ENCODE measurements at regions not wholly inside any gene's neighbourhood (a gene's known extent, or its start where the extent isn't known, plus 50 kb on each side); places are given as distances from the start of the nearest gene placed in this dataset.
"Not testable (repeated sequence)": the region's sequence is repeated elsewhere in the genome, so short reads cannot be mapped to it uniquely, and the experiment has no call there.

DNA sequence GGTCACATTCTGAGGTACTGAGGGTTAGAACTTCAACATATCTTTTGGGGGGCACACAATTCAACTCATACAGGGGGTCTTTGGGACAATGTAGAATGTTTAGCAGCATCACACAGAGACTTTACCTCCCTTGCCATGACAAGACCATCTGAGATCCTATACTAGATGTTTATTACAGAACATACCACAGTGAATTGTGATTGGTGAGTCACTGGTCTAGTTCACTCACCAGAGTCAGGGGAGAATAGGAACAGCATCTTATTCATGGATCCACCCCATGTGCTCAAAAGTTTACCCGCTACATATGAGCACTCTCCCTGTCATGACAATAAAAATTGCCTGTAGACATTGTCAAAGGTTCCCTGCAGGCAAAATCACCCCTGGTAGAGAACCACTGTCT lies 171.1 kb downstream of the HHIPL2 start:
- not testable (repeated sequence) for H3K4ac ChIP-seq (ENCODE audit: low read depth in 1 of 2, low read length in 2 of 2); H2BK15ac ChIP-seq (ENCODE audit: low read depth, poor library complexity, severe bottlenecking); H2BK12ac ChIP-seq (ENCODE audit: low read length in 2 of 2); H3K27ac ChIP-seq (ENCODE audit: low read length, poor library complexity, severe bottlenecking); H3K4me3 ChIP-seq (ENCODE audit: insufficient read depth in 1 of 2, low read depth in 1 of 2, low read length in 2 of 2); H4K91ac ChIP-seq (ENCODE audit: low read length); H3K14ac ChIP-seq (ENCODE audit: low read length in 2 of 2); H3K4me1 ChIP-seq (ENCODE audit: control insufficient read depth, insufficient read depth, low read depth, low read length); H4K8ac ChIP-seq (ENCODE audit: low read length); H2BK5ac ChIP-seq (ENCODE audit: low read depth, low read length, poor library complexity, severe bottlenecking); H3K9ac ChIP-seq (ENCODE audit: low read length); H3K36me3 ChIP-seq (ENCODE audit: control insufficient read depth in 1 of 2, insufficient read depth in 2 of 2, low read depth in 1 of 2, low read length in 2 of 2); H2AK5ac ChIP-seq (ENCODE audit: low read length, severe bottlenecking); H3K18ac ChIP-seq (ENCODE audit: low read depth in 1 of 2, low read length in 2 of 2); H3K27me3 ChIP-seq (ENCODE audit: control insufficient read depth in 1 of 2, insufficient read depth in 1 of 2, low read length in 2 of 2); H2BK120ac ChIP-seq (ENCODE audit: low read depth, low read length); H3K4me2 ChIP-seq (ENCODE audit: low read length, poor library complexity, severe bottlenecking); H3K9me3 ChIP-seq (ENCODE audit: control insufficient read depth, low read length); H3K79me1 ChIP-seq (replicated peaks; ENCODE audit: low read length, poor library complexity, severe bottlenecking); H2AFZ ChIP-seq (ENCODE audit: low read depth, low read length); H3K23ac ChIP-seq (ENCODE audit: low read length in 2 of 2); DNase-seq
- WGBS = 100% methylated on average over 1 of the region's 1 CpG

DNA sequence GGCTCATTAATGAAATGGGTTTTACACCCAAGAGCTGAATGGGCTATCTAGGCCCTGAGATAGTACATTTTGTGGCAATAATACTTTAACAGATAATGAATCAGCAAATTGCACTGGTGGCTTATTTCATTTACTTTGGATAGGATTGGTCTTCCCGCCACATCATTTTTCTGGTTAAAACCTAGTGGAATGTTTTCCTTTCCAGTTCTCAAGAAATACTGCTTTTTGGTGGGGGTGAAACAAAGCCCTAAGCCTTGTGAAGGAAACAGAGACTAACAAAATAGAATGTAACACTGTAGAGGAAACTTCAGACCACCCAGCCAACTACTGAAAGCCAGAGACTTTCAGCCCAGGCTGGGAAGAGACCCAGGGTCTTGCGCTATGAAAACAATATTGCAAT lies 172.2 kb downstream of the HHIPL2 start:
- Histone ChIP-seq H3K27ac (ENCODE audit: low read length, poor library complexity, severe bottlenecking) (no peak overlapping the region), H3K14ac (ENCODE audit: low read length in 2 of 2) (no peak overlapping the region), H3K4me1 (ENCODE audit: control insufficient read depth, insufficient read depth, low read depth, low read length) (peaks cover 4% of the 10 kb centered on the region), H3K23ac (ENCODE audit: low read length in 2 of 2) (no peak overlapping the region), H4K8ac (ENCODE audit: low read length) (no peak overlapping the region), H3K9ac (ENCODE audit: low read length) (no peak overlapping the region), H3K18ac (ENCODE audit: low read depth in 1 of 2, low read length in 2 of 2) (peak overlapping the region in 1 of 2 experiments; percentile 41), H2AFZ (ENCODE audit: low read depth, low read length) (no peak overlapping the region), H4K91ac (ENCODE audit: low read length) (no peak overlapping the region), H3K4me3 (ENCODE audit: insufficient read depth in 1 of 2, low read depth in 1 of 2, low read length in 2 of 2) (no peak overlapping the region), H2BK5ac (ENCODE audit: low read depth, low read length, poor library complexity, severe bottlenecking) (no peak overlapping the region), H2BK15ac (ENCODE audit: low read depth, poor library complexity, severe bottlenecking) (no peak overlapping the region), H3K4me2 (ENCODE audit: low read length, poor library complexity, severe bottlenecking) (no peak overlapping the region), H3K36me3 (ENCODE audit: control insufficient read depth in 1 of 2, insufficient read depth in 2 of 2, low read depth in 1 of 2, low read length in 2 of 2) (no peaks in the 10 kb centered on the region), H2AK5ac (ENCODE audit: low read length, severe bottlenecking) (no peak overlapping the region), H3K9me3 (ENCODE audit: control insufficient read depth, low read length) (no peaks in the 10 kb centered on the region), H3K4ac (ENCODE audit: low read depth in 1 of 2, low read length in 2 of 2) (peak overlapping the region in 1 of 2 experiments; percentile 30), H2BK120ac (ENCODE audit: low read depth, low read length) (no peak overlapping the region), H3K27me3 (ENCODE audit: control insufficient read depth in 1 of 2, insufficient read depth in 1 of 2, low read length in 2 of 2) (no peaks in the 10 kb centered on the region), H3K79me1 (replicated peaks; ENCODE audit: low read length, poor library complexity, severe bottlenecking) (no peaks in the 10 kb centered on the region), H2BK12ac (ENCODE audit: low read length in 2 of 2) (peak overlapping the region in 1 of 2 experiments; percentile 78)
- 92% methylated on average over 2 of the region's 2 CpGs for WGBS
- DNase-seq = no peak

DNA sequence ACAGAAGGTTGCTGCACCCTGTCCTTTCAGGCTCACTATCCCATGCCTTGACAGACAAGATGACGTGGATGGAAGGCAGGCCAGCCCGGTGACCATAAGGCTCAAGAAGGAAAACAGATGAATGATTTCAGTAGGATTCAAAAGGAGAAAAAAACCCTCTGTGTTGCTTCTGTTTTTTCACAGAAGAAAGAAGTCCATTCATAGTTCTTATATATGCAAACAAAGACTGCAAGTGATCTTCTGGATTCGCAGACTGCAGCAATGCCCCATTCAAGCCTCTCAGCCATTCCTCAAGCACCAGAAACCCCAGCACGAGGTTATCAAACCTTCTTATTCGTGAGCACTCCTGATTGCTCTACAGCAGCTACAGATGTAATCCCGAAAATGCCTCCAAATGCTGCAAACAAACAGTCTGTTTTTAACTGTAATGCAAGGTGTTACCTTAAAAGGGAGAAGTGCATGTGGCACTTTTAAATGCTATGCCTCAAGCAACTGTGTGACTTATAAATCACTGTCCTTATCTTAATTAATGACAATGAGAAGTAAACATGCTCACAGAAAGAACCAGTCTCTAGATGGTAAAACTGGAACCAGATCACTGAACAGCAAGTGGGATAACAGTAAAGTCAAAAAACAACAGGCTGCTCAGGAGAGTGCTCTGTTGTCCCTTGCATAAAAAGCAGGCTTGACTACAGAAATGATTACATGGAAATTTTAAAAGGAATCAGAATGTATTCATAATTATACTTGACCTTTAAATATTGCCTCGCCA lies 173.9 kb downstream of the HHIPL2 start:
- no peaks in the 10 kb centered on the region for H3K79me1 ChIP-seq (replicated peaks; ENCODE audit: low read length, poor library complexity, severe bottlenecking)
- H3K9me3 ChIP-seq (ENCODE audit: control insufficient read depth, low read length) = no peaks in the 10 kb centered on the region
- no peak overlapping the region for H2AK5ac ChIP-seq (ENCODE audit: low read length, severe bottlenecking)
- no peak overlapping the region for H3K4ac ChIP-seq (ENCODE audit: low read depth in 1 of 2, low read length in 2 of 2)
- peak; percentile 57 for DNase-seq
- no peak overlapping the region for H2BK5ac ChIP-seq (ENCODE audit: low read depth, low read length, poor library complexity, severe bottlenecking)
- H3K36me3 ChIP-seq (ENCODE audit: control insufficient read depth in 1 of 2, insufficient read depth in 2 of 2, low read depth in 1 of 2, low read length in 2 of 2) = no peaks in the 10 kb centered on the region
- no peaks in the 10 kb centered on the region for H3K27me3 ChIP-seq (ENCODE audit: control insufficient read depth in 1 of 2, insufficient read depth in 1 of 2, low read length in 2 of 2)
- no peak overlapping the region for H3K4me2 ChIP-seq (ENCODE audit: low read length, poor library complexity, severe bottlenecking)
- peak overlapping the region; percentile 3 to 78 for H2BK12ac ChIP-seq (ENCODE audit: low read length in 2 of 2)
- H3K9ac ChIP-seq (ENCODE audit: low read length) = no peak overlapping the region
- H2BK120ac ChIP-seq (ENCODE audit: low read depth, low read length) = no peak overlapping the region
- H4K91ac ChIP-seq (ENCODE audit: low read length) = peak overlapping the region; percentile 90
- H3K18ac ChIP-seq (ENCODE audit: low read depth in 1 of 2, low read length in 2 of 2) = peak overlapping the region; percentile 5 to 80
- H3K4me3 ChIP-seq (ENCODE audit: insufficient read depth in 1 of 2, low read depth in 1 of 2, low read length in 2 of 2) = no peak overlapping the region
- peak overlapping the region; percentile 33 for H2BK15ac ChIP-seq (ENCODE audit: low read depth, poor library complexity, severe bottlenecking)
- H3K23ac ChIP-seq (ENCODE audit: low read length in 2 of 2) = no peak overlapping the region
- no peak overlapping the region for H3K27ac ChIP-seq (ENCODE audit: low read length, poor library complexity, severe bottlenecking)
- no peak overlapping the region for H3K14ac ChIP-seq (ENCODE audit: low read length in 2 of 2)
- H4K8ac ChIP-seq (ENCODE audit: low read length) = peak overlapping the region; percentile 92
- no peak overlapping the region for H2AFZ ChIP-seq (ENCODE audit: low read depth, low read length)
- 40% methylated on average over 6 of the region's 7 CpGs for WGBS
- H3K4me1 ChIP-seq (ENCODE audit: control insufficient read depth, insufficient read depth, low read depth, low read length) = peaks cover 14% of the 10 kb centered on the region

DNA sequence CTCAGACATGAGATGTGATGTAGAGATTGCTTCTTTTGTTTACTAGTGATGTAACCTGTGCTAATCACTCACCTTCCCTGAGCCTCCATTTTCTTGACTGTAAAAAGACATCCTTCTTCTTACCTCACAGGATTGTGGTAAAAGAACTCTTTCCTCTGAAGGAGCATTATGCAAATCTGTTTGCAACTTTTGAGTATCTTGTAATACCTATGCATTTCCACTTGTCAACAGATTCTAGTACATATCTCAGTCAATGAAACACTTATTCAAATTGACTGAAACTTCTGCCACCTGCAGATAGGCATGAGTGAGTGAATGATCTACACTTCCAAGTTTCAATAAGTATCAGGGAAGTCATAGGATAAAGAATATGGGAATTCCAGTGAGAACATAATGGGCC lies 174.7 kb downstream of the HHIPL2 start:
- Histone ChIP-seq H3K4ac (ENCODE audit: low read depth in 1 of 2, low read length in 2 of 2) (no peak overlapping the region), H3K4me3 (ENCODE audit: insufficient read depth in 1 of 2, low read depth in 1 of 2, low read length in 2 of 2) (no peak overlapping the region), H3K23ac (ENCODE audit: low read length in 2 of 2) (no peak overlapping the region), H4K8ac (ENCODE audit: low read length) (no peak overlapping the region), H2BK120ac (ENCODE audit: low read depth, low read length) (no peak overlapping the region), H3K9me3 (ENCODE audit: control insufficient read depth, low read length) (no peaks in the 10 kb centered on the region), H4K91ac (ENCODE audit: low read length) (no peak overlapping the region), H3K18ac (ENCODE audit: low read depth in 1 of 2, low read length in 2 of 2) (no peak overlapping the region), H2BK5ac (ENCODE audit: low read depth, low read length, poor library complexity, severe bottlenecking) (no peak overlapping the region), H2BK15ac (ENCODE audit: low read depth, poor library complexity, severe bottlenecking) (no peak overlapping the region), H3K4me2 (ENCODE audit: low read length, poor library complexity, severe bottlenecking) (no peak overlapping the region), H3K14ac (ENCODE audit: low read length in 2 of 2) (no peak overlapping the region), H3K36me3 (ENCODE audit: control insufficient read depth in 1 of 2, insufficient read depth in 2 of 2, low read depth in 1 of 2, low read length in 2 of 2) (no peaks in the 10 kb centered on the region), H3K9ac (ENCODE audit: low read length) (no peak overlapping the region), H3K79me1 (replicated peaks; ENCODE audit: low read length, poor library complexity, severe bottlenecking) (no peaks in the 10 kb centered on the region), H3K27ac (ENCODE audit: low read length, poor library complexity, severe bottlenecking) (no peak overlapping the region), H2AFZ (ENCODE audit: low read depth, low read length) (no peak overlapping the region), H2BK12ac (ENCODE audit: low read length in 2 of 2) (no peak overlapping the region), H3K27me3 (ENCODE audit: control insufficient read depth in 1 of 2, insufficient read depth in 1 of 2, low read length in 2 of 2) (no peaks in the 10 kb centered on the region), H3K4me1 (ENCODE audit: control insufficient read depth, insufficient read depth, low read depth, low read length) (peaks cover 14% of the 10 kb centered on the region), H2AK5ac (ENCODE audit: low read length, severe bottlenecking) (no peak overlapping the region)
- peak; percentile 16 for DNase-seq

Measured in mesenchymal stem cell (in vitro differentiated cells and primary cell).